WTC11 (cell line): ENCODE measurements at regions not wholly inside any gene's neighbourhood (a gene's known extent, or its start where the extent isn't known, plus 50 kb on each side); places are given as distances from the start of the nearest gene placed in this dataset.

Source experiments
- CREB1 ChIP-seq: sonication (generic); formaldehyde crosslinking; IDR thresholded peaks from 2 replicates; pipeline ENCODE4 v1.8.0; 2023; ENCODE audit warnings: mild to moderate bottlenecking, missing genetic modification reagents
- NFYB ChIP-seq: sonication (generic); formaldehyde crosslinking; conservative IDR thresholded peaks from 2 replicates; pipeline ENCODE4 v1.8.0; 2022; ENCODE audit warnings: low read depth, missing genetic modification reagents
- RELA ChIP-seq: sonication (generic); formaldehyde crosslinking; IDR thresholded peaks from 2 replicates; pipeline ENCODE4 v1.8.1; 2022; ENCODE audit warnings: missing genetic modification reagents, mild to moderate bottlenecking, borderline replicate concordance
- TP53 ChIP-seq: sonication (generic); formaldehyde crosslinking; IDR thresholded peaks from 2 replicates; pipeline ENCODE4 v1.8.1; 2023; ENCODE audit warnings: mild to moderate bottlenecking, missing genetic modification reagents
- ZNF121 ChIP-seq: sonication (generic); formaldehyde crosslinking; IDR thresholded peaks from 2 replicates; pipeline ENCODE4 v1.8.0; 2023; ENCODE audit warnings: missing genetic modification reagents
- TF ChIP-seq, protein P1 (sequence below): fragments of 200-600 bp; IDR thresholded peaks from 2 replicates; pipeline ENCODE4 v1.8.0; 2022; ENCODE audit warnings: antibody characterized with exemption
- TF ChIP-seq, protein P2 (sequence below): sonication (generic); formaldehyde crosslinking; IDR thresholded peaks from 2 replicates; pipeline ENCODE4 v1.8.0; 2022; ENCODE audit warnings: mild to moderate bottlenecking, missing genetic modification reagents

DNA sequence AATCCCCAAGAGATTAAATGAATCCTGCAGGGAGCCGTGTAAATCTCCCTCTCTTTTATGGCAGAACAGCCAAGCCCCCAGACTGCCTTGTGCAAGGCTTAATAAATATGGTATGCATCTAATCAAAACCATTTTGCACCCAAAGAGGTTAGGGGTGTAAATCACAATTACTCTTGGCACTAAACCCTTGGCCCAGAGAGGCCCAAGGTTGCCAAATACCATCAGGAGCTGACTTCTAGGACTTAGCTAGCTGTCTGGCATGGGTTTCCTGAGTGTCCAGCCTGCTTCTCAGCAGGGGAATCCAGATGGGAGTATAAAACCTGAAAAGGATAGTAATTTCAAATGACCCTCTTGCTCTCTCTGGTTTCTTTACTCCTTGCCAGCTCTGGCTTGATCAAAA, 610.4 kb downstream of the MED13L start:
- TF ChIP-seq, protein P1, sequence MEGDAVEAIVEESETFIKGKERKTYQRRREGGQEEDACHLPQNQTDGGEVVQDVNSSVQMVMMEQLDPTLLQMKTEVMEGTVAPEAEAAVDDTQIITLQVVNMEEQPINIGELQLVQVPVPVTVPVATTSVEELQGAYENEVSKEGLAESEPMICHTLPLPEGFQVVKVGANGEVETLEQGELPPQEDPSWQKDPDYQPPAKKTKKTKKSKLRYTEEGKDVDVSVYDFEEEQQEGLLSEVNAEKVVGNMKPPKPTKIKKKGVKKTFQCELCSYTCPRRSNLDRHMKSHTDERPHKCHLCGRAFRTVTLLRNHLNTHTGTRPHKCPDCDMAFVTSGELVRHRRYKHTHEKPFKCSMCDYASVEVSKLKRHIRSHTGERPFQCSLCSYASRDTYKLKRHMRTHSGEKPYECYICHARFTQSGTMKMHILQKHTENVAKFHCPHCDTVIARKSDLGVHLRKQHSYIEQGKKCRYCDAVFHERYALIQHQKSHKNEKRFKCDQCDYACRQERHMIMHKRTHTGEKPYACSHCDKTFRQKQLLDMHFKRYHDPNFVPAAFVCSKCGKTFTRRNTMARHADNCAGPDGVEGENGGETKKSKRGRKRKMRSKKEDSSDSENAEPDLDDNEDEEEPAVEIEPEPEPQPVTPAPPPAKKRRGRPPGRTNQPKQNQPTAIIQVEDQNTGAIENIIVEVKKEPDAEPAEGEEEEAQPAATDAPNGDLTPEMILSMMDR: no peak
- TF ChIP-seq CREB1 (CRISPR knock-in tag): no peak
- TF ChIP-seq ZNF121 (CRISPR knock-in tag): no peak
- TF ChIP-seq RELA (CRISPR knock-in tag): no peak
- no peak for TF ChIP-seq NFYB (CRISPR knock-in tag)
- TF ChIP-seq TP53 (CRISPR knock-in tag): no peak
- TF ChIP-seq, protein P2, sequence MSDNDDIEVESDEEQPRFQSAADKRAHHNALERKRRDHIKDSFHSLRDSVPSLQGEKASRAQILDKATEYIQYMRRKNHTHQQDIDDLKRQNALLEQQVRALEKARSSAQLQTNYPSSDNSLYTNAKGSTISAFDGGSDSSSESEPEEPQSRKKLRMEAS: no peak
